ENCODE measurements at regions not wholly inside any gene's neighbourhood (a gene's known extent, or its start where the extent isn't known, plus 50 kb on each side); places are given as distances from the start of the nearest gene placed in this dataset.

DNA sequence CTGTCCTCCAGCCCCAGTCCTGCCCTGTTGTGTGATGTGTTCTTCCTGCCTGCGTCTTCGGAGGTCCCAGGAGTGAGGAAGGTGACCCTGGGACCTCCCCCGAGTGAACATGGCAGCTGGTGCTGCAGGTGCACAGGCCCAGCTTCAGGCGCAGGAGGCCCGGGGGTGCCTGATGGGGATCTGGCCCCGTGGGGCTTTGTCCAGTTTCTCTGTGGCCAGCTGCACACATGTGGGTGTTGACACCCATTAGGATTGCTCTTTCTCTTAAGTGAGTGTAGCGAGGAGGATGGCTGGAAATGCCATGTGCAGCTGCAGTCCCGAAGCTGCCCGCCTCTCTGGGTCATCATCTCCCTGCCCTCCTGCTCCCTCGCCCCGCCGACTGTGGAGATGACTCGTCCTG, 1279.7 kb downstream of the BRD1 start:
- TF ChIP-seq CTCF (IDR thresholded peaks at IDR 0.05) (no peak), ZFX (IDR thresholded peaks at IDR 0.05; ENCODE audit: borderline replicate concordance) (no peak)
